K562 (cell line): ENCODE measurements at regions not wholly inside any gene's neighbourhood (a gene's known extent, or its start where the extent isn't known, plus 50 kb on each side); places are given as distances from the start of the nearest gene placed in this dataset.

Experiments used
- CTCF ChIP-seq, 3 experiments: IDR thresholded peaks in 2 of 3; conservative IDR thresholded peaks in 1 of 3; 2 replicates each; pipeline ENCODE4 v1.5.1; 2011 to 2012; ENCODE audit warnings: low read length in 3 of 3, mild to moderate bottlenecking in 3 of 3, control low read depth in 2 of 3, improper control_type of control experiment in 1 of 3, inconsistent platforms in 1 of 3, low read depth in 1 of 3, mixed read lengths in 1 of 3, moderate library complexity in 1 of 3; ENCODE audit not compliant: insufficient read depth in 2 of 3
- DACH1 ChIP-seq: fragments of 450-650 bp; IDR thresholded peaks from 2 replicates; pipeline ENCODE4 v1.6.1; 2018; ENCODE audit not compliant: partially characterized antibody
- FOXK1 ChIP-seq: sonication (generic); formaldehyde crosslinking; IDR thresholded peaks from 2 replicates; pipeline ENCODE4 v1.8.0; 2022; ENCODE audit warnings: missing genetic modification reagents, mild to moderate bottlenecking, borderline replicate concordance
- GATAD2B ChIP-seq: fragments of 450-650 bp; IDR thresholded peaks from 2 replicates; pipeline ENCODE4 v1.6.1; 2017; ENCODE audit warnings: mild to moderate bottlenecking, borderline replicate concordance
- HNRNPUL1 ChIP-seq: fragments of 200-400 bp; formaldehyde crosslinking; IDR thresholded peaks from 2 replicates; pipeline ENCODE4 v1.6.1; 2017; ENCODE audit warnings: low read length
- MECOM ChIP-seq: fragments of 250-450 bp; sonication (Bioruptor Pico); IDR thresholded peaks from 2 replicates; pipeline ENCODE4 v1.8.0; 2022; ENCODE audit warnings: inconsistent platforms
- MITF ChIP-seq: IDR thresholded peaks from 2 replicates; pipeline ENCODE4 v1.6.1; 2014; ENCODE audit warnings: antibody characterized with exemption
- RCOR1 ChIP-seq, 2 experiments: IDR thresholded peaks; 2 replicates each; pipeline ENCODE4 v1.6.1; 2012; ENCODE audit warnings: low read depth in 2 of 2, low read length in 2 of 2, borderline replicate concordance in 1 of 2, improper control_type of control experiment in 1 of 2
- SAFB2 ChIP-seq: fragments of 200-400 bp; formaldehyde crosslinking; IDR thresholded peaks from 2 replicates; pipeline ENCODE4 v1.6.1; 2018; ENCODE audit warnings: borderline replicate concordance, low read length, low read depth, moderate library complexity; ENCODE audit not compliant: severe bottlenecking
- SRSF1 ChIP-seq: fragments of 200-400 bp; formaldehyde crosslinking; IDR thresholded peaks from 2 replicates; pipeline ENCODE4 v1.6.1; 2017; ENCODE audit warnings: mild to moderate bottlenecking, low read depth, low read length, moderate library complexity
- ZFP91 ChIP-seq: sonication (generic); formaldehyde crosslinking; IDR thresholded peaks from 2 replicates; pipeline ENCODE4 v1.8.0; 2022; ENCODE audit warnings: mild to moderate bottlenecking, missing genetic modification reagents
- ZFPM2 ChIP-seq: fragments of 250-450 bp; sonication (Bioruptor Pico); IDR thresholded peaks from 2 replicates; pipeline ENCODE4 v1.5.1; 2022; ENCODE audit warnings: mild to moderate bottlenecking
- ZNF184 ChIP-seq: sonication (generic); formaldehyde crosslinking; IDR thresholded peaks from 2 replicates; pipeline ENCODE4 v1.5.0; 2020; ENCODE audit warnings: missing genetic modification reagents
- ZNF280A ChIP-seq: fragments of 450-650 bp; IDR thresholded peaks from 2 replicates; pipeline ENCODE4 v1.6.1; 2018; ENCODE audit warnings: mild to moderate bottlenecking, low read depth; ENCODE audit not compliant: partially characterized antibody
- ZNF311 ChIP-seq: fragments of 250-450 bp; sonication (Bioruptor Pico); IDR thresholded peaks from 2 replicates; pipeline ENCODE4 v1.4.0; 2020; ENCODE audit warnings: mild to moderate bottlenecking, moderate library complexity
- ZNF384 ChIP-seq: IDR thresholded peaks from 2 replicates; pipeline ENCODE4 v1.6.1; 2012; ENCODE audit warnings: low read depth, low read length, improper control_type of control experiment
- ZNF518B ChIP-seq: fragments of 250-450 bp; sonication (Bioruptor Pico); IDR thresholded peaks from 2 replicates; pipeline ENCODE4 v1.5.0; 2021; ENCODE audit warnings: mild to moderate bottlenecking, moderate library complexity

GRCh38 chr1:201675143-201675542 lies 136.2 kb downstream of the NAV1 start (continued):
- TF ChIP-seq HNRNPUL1 (no peak), FOXK1 (CRISPR knock-in tag) (no peak), ZNF280A (no peak), ZNF311 (CRISPR knock-in tag) (no peak), MECOM (CRISPR knock-in tag) (no peak), RCOR1 (IDR thresholded peaks at IDR 0.05; ENCODE audit: borderline replicate concordance in 1 of 2, low read depth in 2 of 2, low read length in 2 of 2) (0 out of 4 replicates have a peak, but pooled peaks of 1 of the 2 experiments have one; percentile 44), ZNF184 (CRISPR knock-in tag) (no peak), SRSF1 (no peak), ZNF384 (no peak), MITF (no peak), ZFPM2 (CRISPR knock-in tag) (no peak), CTCF (IDR thresholded peaks at IDR 0.05 in 2 of 3, conservative IDR thresholded peaks at IDR 0.05 in 1 of 3; ENCODE audit: insufficient read depth in 2 of 3, low read depth in 1 of 3, low read length in 3 of 3) (no peak), GATAD2B (no peak), DACH1 (no peak), ZNF518B (no peak), ZFP91 (no peak), SAFB2 (no peak)
